ENCODE measurements at regions not wholly inside any gene's neighbourhood (a gene's known extent, or its start where the extent isn't known, plus 50 kb on each side); places are given as distances from the start of the nearest gene placed in this dataset.

DNA sequence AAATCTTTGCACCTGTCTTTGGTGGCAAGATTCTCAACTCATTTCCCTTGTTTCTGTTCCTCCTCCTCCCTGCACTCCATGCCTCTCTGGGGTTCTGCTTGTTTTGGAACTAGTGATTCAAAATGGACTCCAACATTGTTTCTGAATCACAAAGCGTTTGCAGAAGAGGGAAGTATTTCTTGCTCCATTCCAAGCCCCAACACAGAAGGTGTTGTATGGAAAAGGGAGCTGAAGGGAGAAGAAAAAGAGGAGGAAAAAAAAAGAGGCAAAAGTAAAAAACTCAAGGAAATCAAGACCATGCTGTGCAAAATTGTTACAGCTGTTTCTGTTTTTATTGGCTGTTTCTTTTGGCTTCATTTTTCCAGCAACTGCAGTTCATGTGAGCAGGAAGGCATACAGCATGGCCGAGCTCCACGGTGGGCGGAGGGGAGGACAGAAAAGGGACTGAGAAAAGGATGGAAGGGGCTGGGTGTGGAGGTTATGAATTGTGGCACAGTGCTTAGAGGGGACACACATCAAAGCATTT, 66.9 kb upstream of the PRL start (continued):
- no peak for TF ChIP-seq CBFB (CRISPR knock-in tag; IDR thresholded peaks at IDR 0.05; ENCODE audit: low read depth)
- no peak for TF ChIP-seq SP1 (CRISPR knock-in tag; conservative IDR thresholded peaks at IDR 0.05)
- no peak for TF ChIP-seq ZNF416 (CRISPR knock-in tag; IDR thresholded peaks at IDR 0.05)
- TF ChIP-seq, protein P1, sequence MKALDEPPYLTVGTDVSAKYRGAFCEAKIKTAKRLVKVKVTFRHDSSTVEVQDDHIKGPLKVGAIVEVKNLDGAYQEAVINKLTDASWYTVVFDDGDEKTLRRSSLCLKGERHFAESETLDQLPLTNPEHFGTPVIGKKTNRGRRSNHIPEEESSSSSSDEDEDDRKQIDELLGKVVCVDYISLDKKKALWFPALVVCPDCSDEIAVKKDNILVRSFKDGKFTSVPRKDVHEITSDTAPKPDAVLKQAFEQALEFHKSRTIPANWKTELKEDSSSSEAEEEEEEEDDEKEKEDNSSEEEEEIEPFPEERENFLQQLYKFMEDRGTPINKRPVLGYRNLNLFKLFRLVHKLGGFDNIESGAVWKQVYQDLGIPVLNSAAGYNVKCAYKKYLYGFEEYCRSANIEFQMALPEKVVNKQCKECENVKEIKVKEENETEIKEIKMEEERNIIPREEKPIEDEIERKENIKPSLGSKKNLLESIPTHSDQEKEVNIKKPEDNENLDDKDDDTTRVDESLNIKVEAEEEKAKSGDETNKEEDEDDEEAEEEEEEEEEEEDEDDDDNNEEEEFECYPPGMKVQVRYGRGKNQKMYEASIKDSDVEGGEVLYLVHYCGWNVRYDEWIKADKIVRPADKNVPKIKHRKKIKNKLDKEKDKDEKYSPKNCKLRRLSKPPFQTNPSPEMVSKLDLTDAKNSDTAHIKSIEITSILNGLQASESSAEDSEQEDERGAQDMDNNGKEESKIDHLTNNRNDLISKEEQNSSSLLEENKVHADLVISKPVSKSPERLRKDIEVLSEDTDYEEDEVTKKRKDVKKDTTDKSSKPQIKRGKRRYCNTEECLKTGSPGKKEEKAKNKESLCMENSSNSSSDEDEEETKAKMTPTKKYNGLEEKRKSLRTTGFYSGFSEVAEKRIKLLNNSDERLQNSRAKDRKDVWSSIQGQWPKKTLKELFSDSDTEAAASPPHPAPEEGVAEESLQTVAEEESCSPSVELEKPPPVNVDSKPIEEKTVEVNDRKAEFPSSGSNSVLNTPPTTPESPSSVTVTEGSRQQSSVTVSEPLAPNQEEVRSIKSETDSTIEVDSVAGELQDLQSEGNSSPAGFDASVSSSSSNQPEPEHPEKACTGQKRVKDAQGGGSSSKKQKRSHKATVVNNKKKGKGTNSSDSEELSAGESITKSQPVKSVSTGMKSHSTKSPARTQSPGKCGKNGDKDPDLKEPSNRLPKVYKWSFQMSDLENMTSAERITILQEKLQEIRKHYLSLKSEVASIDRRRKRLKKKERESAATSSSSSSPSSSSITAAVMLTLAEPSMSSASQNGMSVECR (CRISPR knock-in tag; IDR thresholded peaks at IDR 0.05; ENCODE audit: borderline replicate concordance) = no peak
- TF ChIP-seq TEAD1 (CRISPR knock-in tag; IDR thresholded peaks at IDR 0.05) = no peak
- no peak for TF ChIP-seq ATF1 (CRISPR knock-in tag; IDR thresholded peaks at IDR 0.05)

DNA sequence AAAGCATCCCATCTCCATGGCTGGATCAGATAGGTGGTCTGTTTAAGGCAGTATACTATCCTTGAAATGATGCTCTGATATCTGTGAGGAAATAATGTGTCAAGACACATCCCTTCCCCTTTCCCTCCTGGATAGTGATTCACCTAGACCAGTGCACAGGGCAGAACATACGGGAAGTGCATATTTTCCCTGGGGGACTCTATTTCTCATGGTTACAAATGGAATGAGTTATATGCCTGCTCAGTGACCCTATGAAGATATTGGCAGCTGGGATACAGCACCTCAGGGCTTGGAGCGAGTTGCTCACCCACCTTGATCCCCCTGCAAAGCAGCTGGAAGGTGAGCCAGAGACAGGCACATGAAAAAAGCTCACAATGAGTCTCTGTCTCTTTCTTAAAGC, 67.5 kb upstream of the PRL start:
- Mint-ChIP-seq H3K27me3 (ENCODE audit: low read depth) (no peaks in the 10 kb centered on the region), H3K36me3 (peaks cover 14% of the 10 kb centered on the region), H3K27ac (no peak overlapping the region), H3K9me3 (peaks cover 24% of the 10 kb centered on the region), H3K4me3 (no peak overlapping the region), H3K4me1 (peaks cover 35% of the 10 kb centered on the region)
- DNase-seq (ENCODE audit: low spot score) (no peak), ATAC-seq (no peak)
- no peak for TF ChIP-seq CDX4 (CRISPR knock-in tag; IDR thresholded peaks at IDR 0.05; ENCODE audit: borderline replicate concordance)
- TF ChIP-seq, protein P2, sequence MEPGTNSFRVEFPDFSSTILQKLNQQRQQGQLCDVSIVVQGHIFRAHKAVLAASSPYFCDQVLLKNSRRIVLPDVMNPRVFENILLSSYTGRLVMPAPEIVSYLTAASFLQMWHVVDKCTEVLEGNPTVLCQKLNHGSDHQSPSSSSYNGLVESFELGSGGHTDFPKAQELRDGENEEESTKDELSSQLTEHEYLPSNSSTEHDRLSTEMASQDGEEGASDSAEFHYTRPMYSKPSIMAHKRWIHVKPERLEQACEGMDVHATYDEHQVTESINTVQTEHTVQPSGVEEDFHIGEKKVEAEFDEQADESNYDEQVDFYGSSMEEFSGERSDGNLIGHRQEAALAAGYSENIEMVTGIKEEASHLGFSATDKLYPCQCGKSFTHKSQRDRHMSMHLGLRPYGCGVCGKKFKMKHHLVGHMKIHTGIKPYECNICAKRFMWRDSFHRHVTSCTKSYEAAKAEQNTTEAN (CRISPR knock-in tag; IDR thresholded peaks at IDR 0.05) = no peak
- TF ChIP-seq ATF1 (CRISPR knock-in tag; IDR thresholded peaks at IDR 0.05) = no peak
- no peak for TF ChIP-seq ZNF396 (CRISPR knock-in tag; IDR thresholded peaks at IDR 0.05; ENCODE audit: borderline replicate concordance)
- TF ChIP-seq, protein P1 (CRISPR knock-in tag; IDR thresholded peaks at IDR 0.05; ENCODE audit: borderline replicate concordance) = no peak
- no peak for TF ChIP-seq TEAD4 (CRISPR knock-in tag; IDR thresholded peaks at IDR 0.05)
- TF ChIP-seq MLX (CRISPR knock-in tag; IDR thresholded peaks at IDR 0.05) = no peak
- TF ChIP-seq ZNF416 (CRISPR knock-in tag; IDR thresholded peaks at IDR 0.05) = no peak
- no peak for TF ChIP-seq CREB1 (CRISPR knock-in tag; IDR thresholded peaks at IDR 0.05)
- no peak for TF ChIP-seq ZNF317 (CRISPR knock-in tag; IDR thresholded peaks at IDR 0.05; ENCODE audit: borderline replicate concordance, low read depth)
- TF ChIP-seq ZNF232 (CRISPR knock-in tag; IDR thresholded peaks at IDR 0.05) = no peak
- no peak for TF ChIP-seq ATF3 (CRISPR knock-in tag; conservative IDR thresholded peaks at IDR 0.05)
- no peak for TF ChIP-seq E2F5 (CRISPR knock-in tag; IDR thresholded peaks at IDR 0.05)
- no peak for TF ChIP-seq SP1 (CRISPR knock-in tag; conservative IDR thresholded peaks at IDR 0.05)
- POLR2A ChIA-PET = no interaction called here
- CTCF ChIA-PET = no interaction called here
